ENCODE measurements at regions not wholly inside any gene's neighbourhood (a gene's known extent, or its start where the extent isn't known, plus 50 kb on each side); places are given as distances from the start of the nearest gene placed in this dataset.

GRCh38 chr1:39107341-39108290 lies 81.5 kb downstream of the NDUFS5 start:
- intact Hi-C loops (cut with micrococcal nuclease), result loop anchor here (5.0 to 10.0 kb wide), 2 partner anchors 430 to 627 kb away; partner anchors contain the start of gene PPIE

GRCh38 chr1:39109644-39110043 lies 83.5 kb downstream of the NDUFS5 start:
- intact Hi-C loops (cut with micrococcal nuclease), result loop anchor here (5.0 to 10.0 kb wide), 2 partner anchors 428 to 625 kb away; partner anchors contain the start of gene PPIE

DNA sequence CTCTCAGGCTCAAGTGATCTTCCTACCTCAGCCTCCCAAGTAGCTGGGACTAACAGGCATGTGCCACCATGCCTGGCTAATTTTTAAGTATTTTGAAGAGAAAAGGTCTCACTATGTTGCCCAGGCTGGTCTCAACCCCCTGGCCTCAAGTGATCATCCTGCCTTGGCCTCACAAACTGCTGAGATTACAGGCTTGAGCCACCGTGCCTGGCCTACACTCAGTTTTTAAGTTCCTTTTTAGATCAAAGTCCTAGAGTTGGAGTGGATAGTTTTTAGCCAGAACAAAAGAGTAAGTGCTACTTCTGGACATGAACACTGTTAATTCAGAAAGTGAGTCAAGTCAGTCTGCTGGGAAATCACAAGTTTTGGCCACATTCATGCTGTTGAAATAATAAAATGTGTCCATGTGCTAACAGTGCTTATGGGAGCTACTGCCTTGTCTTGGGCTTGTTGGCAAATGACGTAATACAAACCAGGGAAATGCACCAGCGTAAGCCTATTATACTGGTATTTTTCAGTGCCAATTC lies 84.2 kb downstream of the NDUFS5 start:
- intact Hi-C loops (cut with micrococcal nuclease), result no loop called here

DNA sequence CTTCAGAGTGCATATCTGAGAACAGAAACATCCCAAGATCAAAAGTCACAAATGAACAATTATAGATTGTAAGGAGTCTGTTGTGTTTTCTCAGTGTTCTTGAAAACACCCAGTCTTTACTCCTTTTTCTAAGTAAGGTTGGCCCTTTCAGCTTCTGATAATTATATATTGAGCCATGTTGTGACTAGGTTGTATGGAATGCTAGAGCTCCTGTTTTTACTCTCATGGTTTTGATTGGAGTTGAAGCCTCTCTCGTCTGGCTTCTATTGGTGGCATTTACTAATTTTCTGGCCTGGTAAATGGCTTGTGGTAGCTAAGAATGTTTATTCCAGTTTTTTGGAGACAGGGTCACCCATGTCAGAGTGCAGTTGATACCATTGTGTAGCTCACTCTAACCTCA lies 84.7 kb downstream of the NDUFS5 start:
- intact Hi-C loops (cut with micrococcal nuclease), result no loop called here

DNA sequence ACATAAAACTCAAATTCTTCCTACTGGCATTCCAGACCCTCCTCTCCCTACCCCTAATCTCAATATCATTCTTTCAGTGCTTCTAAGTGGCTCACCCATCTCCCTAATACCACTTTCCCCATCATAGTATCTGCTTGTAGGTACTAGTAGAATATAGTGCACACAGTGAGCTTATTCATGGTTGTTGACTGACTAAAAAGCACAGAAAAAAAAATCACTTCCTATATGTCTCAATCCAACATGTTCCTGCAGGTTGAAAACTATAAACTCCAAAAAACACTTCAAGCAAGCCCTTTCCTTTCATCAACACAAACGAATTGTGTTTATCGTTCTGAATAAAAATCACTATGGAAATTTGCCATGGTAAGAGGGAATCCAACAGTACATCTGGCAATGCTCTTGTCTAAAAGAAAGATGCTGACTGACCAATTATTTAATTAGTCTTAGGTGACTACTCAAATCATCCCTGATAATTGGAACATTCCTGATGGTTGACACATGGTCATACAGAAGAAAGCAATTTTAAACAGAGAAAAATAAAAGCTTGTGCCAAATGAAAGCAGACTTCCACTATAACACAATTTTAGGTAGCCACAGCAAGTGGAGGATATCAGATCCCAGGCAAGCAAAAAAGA lies 87.1 kb downstream of the NDUFS5 start:
- intact Hi-C loops (cut with micrococcal nuclease), result no loop called here

DNA sequence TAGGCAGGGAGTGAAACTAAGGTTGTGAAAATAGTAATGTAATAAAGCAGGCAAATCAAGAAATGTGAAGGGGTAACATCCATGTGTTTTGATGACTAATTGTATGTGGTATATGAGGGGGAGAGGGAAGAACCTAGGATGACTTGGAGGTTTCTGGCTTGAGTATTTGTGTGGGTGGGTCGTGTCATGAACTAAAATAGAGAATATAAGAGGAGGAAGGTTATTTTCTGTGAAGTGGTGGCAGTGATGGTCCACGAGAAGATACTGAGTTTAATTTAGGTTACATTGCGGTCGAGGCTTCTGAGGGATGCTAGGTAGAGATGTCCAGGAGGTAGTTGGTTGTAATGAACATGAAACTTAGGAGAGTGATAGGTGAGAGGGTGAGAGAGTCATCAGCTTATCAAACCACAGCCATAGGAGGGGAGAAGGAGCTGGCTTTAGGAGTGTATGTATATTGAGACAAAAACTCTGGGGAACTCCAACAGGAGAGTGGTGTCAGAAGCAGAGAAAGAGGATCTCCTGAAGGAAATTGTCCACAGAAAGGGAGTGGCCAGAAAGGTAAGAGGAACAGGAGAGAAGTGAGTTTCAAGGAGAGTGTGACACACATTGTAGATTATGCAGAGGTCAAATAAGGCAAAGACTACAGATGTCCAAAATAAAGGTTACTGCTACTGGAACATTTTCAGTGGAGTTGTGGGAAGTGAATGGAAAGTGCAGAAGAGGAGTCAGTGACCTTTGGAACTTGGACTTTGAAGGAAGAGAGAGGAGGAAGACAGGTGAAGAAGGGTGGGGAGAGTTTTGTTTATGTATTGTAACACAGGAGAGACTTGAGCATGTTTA lies 89.0 kb upstream of the MACF1 start:
- intact Hi-C loops (cut with micrococcal nuclease), result no loop called here

DNA sequence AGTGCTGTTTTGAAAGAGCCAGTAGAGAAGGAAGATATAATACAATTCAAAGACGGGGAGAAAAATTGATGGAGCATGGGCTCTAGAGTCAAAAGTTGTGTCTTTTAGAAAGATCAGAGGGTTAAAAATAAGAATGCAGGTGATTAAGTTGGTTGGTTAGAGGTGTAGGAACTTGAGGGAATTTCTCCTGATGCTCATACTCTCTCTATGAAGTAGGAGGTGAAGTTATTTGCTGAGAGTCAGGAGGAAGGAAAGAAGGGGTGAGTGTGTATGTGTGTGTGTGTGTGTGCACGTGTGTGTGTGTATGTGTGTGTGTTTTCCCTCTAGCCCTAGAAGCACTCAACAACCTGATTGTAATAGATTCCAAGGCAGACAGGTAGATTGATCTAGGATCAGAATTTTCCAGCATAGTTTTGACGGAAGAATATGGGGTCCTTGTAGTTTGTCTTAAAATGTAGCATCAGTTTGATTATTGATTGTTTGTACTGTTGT lies 88.3 kb upstream of the MACF1 start:
- intact Hi-C loops (cut with micrococcal nuclease), result no loop called here

DNA sequence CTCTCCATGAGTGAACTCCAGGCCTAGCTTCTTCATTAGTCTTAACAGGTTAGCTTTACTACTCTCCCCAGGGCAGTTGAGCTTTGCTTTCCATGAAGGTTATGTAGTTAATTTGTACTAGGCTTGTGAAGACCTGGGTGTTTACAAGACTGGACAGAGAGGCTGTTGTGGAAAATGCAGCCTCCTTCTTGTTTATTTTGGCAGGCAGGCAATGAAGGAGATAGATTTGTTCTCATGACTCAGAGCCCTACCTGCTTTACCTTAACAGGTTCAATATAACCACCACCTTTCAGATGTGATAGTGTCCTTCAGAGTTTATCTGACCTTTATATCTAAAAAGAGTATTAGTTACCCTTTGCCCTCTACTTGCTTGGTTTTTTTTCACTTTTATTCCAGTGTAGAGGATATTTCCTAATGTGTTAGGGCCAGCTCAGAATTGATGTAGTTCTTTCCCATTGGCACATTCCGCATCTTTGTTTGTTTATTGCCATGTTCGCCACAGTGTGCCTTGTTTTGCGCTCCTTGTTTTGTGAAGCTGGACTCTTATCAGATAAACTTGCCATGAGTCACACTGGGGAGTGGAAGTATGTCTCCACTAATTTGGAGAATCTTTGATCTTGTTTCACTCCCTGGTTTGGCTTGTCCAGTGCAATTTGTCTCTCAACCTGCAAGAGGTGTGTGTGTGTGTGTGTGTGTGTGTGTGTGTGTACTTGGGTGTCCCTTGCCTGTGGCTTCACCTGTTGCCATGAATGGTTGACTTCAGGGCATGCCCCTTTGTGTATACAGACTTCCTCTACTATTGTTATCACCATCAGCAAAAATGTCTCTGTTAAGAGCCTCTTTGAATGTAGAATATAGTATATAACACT lies 87.4 kb upstream of the MACF1 start:
- intact Hi-C loops (cut with micrococcal nuclease), result no loop called here

- intact Hi-C loops (cut with micrococcal nuclease), result no loop called here
Measured at GRCh38 chr1:39117899-39118450, 86.5 kb upstream of the MACF1 start.

DNA sequence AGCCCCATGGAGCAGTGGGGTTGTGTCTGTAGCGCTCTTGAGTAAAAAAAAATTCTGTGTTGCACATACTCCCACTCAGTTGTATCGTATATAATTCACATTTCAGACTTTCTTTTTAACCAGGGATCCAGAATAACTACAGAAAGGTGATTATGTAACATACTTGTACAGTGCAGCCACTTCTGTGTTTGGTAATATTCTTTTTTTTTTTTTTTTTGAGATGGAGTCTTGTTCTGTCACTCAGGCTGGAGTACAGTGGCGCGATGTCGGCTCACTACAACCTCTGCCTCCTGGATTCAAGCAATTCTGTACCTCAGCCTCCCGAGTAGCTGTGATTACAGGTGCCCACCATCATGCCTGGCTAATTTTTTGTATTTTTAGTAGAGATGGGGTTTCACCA lies 82.4 kb upstream of the MACF1 start:
- intact Hi-C loops (cut with micrococcal nuclease), result no loop called here

DNA sequence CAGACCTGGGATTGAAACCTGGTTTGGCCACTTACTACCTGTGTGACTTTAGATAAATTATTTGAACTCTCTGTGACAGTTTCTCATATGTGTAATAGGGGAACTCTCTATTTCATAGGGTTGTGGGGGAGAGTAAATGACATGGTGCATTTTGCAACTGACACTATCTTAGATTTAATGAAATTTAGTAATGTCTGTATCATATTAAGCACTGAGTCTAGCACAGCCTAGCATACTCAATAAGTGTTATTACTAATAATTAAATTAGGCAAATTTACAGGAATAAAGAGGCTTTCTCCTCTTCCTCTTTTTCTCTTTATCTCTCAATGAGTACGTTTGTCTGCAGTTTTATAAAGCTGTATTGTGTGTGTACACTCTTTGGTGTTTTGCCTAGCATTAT lies 80.2 kb upstream of the MACF1 start:
- intact Hi-C loops (cut with micrococcal nuclease), result no loop called here

DNA sequence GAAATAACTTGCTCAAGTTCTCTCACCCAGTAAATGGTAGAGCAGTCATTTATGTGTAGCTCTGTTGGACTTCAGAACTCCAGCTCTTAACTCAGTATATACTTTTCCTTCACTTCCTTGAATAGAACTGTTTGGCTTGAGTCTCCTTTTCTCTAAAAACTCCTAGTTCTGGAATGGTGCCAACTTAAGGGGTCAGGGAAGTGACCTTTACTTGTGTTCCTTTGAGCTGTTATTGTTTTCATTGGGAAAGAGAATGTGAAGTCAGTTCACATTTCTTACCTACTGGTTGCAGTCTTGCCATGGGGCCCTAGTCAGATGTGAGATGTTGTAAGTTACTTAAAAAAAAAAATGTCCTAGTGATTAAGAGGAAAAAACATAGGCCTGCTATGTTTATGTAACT lies 77.0 kb upstream of the MACF1 start:
- intact Hi-C loops (cut with micrococcal nuclease), result no loop called here

GRCh38 chr1:39128126-39128525 lies 76.4 kb upstream of the MACF1 start:
- intact Hi-C loops (cut with micrococcal nuclease), result no loop called here

- intact Hi-C loops (cut with micrococcal nuclease), result no loop called here
Measured at GRCh38 chr1:39128959-39129358, 75.5 kb upstream of the MACF1 start.

DNA sequence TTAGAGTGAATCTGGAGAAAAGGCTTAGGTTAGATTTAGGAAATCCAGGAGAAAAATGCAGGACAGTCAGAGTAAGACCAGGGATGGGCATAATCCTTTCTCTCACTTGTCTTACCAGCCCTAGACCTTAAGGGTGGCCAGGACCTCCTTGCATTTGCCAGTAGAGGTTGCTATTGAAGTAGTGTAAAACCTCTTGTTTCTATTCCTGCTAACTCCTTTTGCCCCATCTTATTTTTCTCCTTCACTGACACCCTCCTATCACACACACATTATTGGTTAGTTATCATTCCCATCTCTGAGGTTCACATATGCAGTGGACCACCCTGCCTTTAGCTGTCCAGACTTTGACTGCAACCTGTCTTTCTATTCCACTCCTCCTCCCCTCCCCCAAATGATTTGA lies 75.0 kb upstream of the MACF1 start:
- intact Hi-C loops (cut with micrococcal nuclease), result no loop called here

DNA sequence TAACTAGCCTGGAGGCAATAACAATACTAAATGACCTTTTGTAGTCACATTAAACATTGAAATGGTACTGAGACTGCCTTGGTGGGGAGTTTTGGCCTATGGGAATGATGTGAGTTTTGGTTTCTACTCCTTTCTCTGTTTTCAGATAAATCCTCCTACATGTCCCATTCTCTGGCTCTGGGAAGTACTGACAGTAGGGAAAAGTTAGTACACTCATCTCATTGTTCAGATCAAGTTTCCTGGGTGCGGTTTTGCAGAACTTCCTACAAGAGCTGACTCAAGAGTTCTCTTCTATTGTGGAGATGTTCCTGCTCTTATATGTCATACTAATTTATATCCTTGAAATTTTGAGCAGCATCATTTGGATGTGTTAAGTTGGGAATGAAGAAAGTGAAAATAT lies 74.2 kb upstream of the MACF1 start:
- intact Hi-C loops (cut with micrococcal nuclease), result no loop called here

DNA sequence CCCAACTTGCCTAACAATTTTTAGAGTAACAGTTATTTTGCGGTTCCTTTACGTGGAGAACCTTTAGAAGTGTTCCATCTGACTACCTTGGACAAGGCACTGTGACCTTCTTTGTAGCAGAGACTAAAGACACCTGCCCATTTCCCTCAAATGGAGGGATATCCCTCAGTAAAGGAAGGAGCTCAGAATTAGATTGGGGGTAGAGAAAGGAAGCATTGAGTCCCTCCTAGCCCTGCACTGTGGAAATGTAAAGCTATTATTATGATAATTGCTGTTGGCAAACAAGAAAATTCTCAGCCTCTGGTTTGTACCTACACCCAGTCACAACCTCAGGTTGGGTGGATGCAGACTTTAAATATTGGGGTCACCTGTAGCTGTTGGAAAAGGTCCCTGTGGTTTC lies 72.6 kb upstream of the MACF1 start:
- intact Hi-C loops (cut with micrococcal nuclease), result no loop called here

- intact Hi-C loops (cut with micrococcal nuclease), result no loop called here
Measured at GRCh38 chr1:39132505-39133339, 71.8 kb upstream of the MACF1 start.

DNA sequence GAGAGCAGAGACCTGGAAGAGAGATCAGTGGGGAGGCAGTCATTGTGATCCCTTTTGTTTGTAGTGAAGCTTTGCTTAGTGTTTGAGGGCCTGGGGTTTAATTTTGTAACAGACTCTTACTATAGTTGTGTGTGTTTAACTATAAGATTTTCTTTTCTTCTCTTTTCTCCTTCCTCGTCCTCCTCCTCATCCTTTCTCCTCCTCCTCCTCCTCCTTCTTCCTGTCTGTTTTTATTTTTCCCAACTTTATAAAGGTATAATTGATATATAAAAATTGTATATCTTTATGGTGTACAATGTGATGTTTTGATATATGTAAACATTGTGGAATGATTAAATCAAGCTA lies 71.2 kb upstream of the MACF1 start:
- intact Hi-C loops (cut with micrococcal nuclease), result no loop called here

Data from T-helper 2 cell treated with Interferon-gamma antibody and Interleukin-4, amounts not matched to agents 100 ng/mL and 5 ng/mL, for 36 hours (primary cell).